Erythroblast (primary cell): ENCODE measurements at regions not wholly inside any gene's neighbourhood (a gene's known extent, or its start where the extent isn't known, plus 50 kb on each side); places are given as distances from the start of the nearest gene placed in this dataset.

Experiments used
- GATA1 ChIP-seq: IDR thresholded peaks from 2 replicates; pipeline ENCODE4 v1.6.1; 2011; ENCODE audit warnings: low read depth, mild to moderate bottlenecking, control low read depth, low read length, moderate library complexity
- POLR2A ChIP-seq: IDR thresholded peaks from 2 replicates; pipeline ENCODE4 v1.6.1; 2011; ENCODE audit warnings: mild to moderate bottlenecking, low read length

- TF ChIP-seq POLR2A (no peak), GATA1 (no peak)
These were observed 66.8 kb upstream of the ADCY2 start for GRCh38 chr5:7329141-7329540.
